Lung (tissue), 11 donors: ENCODE measurements at regions not wholly inside any gene's neighbourhood (a gene's known extent, or its start where the extent isn't known, plus 50 kb on each side); places are given as distances from the start of the nearest gene placed in this dataset.

Experiments used
- ATAC-seq: fragments of 200-7000 bp; cut with Tn5 transposase; one replicate; pipeline ENCODE4 v1.9.1; 2020; ENCODE audit warnings: moderate number of reproducible peaks; ENCODE audit not compliant: insufficient read depth, low FRiP score
- DNase-seq, 3 donors: peaks; one replicate each; pipeline ENCODE4 v3.0.0-alpha.2; 2013 to 2017
- H3K27ac ChIP-seq, 2 donors: one replicate each; pipeline ENCODE4 v1.5.1; 2013; ENCODE audit warnings: mild to moderate bottlenecking in 2 of 2, moderate library complexity in 2 of 2, control low read depth in 1 of 2, inconsistent platforms in 1 of 2, low read depth in 1 of 2, low read length in 1 of 2
- H3K27me3 ChIP-seq, 3 donors: one replicate each; pipeline ENCODE4 v1.5.1; 2013; ENCODE audit warnings: low read length in 2 of 3; ENCODE audit not compliant: control insufficient read depth in 3 of 3, insufficient read depth in 3 of 3
- H3K36me3 ChIP-seq, 4 donors: one replicate each; pipeline ENCODE4 v1.5.1; 2013; ENCODE audit warnings: low read length in 4 of 4, mild to moderate bottlenecking in 1 of 4, moderate library complexity in 1 of 4; ENCODE audit not compliant: control insufficient read depth in 4 of 4, insufficient read depth in 4 of 4
- H3K4me1 ChIP-seq, 5 donors: one replicate each; pipeline ENCODE4 v1.5.1; 2013; ENCODE audit warnings: low read length in 5 of 5, mild to moderate bottlenecking in 2 of 5, moderate library complexity in 1 of 5; ENCODE audit not compliant: control insufficient read depth in 5 of 5, insufficient read depth in 5 of 5
- H3K4me3 ChIP-seq: one replicate; pipeline ENCODE4 v1.5.1; 2013; ENCODE audit warnings: mild to moderate bottlenecking, control low read depth, moderate library complexity
- H3K9ac ChIP-seq, 2 donors: one replicate each; pipeline ENCODE4 v1.5.1; 2013; ENCODE audit warnings: low read length in 2 of 2, control low read depth in 1 of 2; ENCODE audit not compliant: insufficient read depth in 1 of 2
- H3K9me3 ChIP-seq, 4 donors: one replicate each; pipeline ENCODE4 v1.5.1; 2013; ENCODE audit warnings: low read length in 3 of 4, mild to moderate bottlenecking in 1 of 4, moderate library complexity in 1 of 4; ENCODE audit not compliant: control insufficient read depth in 4 of 4, insufficient read depth in 3 of 4
- CTCF ChIP-seq: IDR thresholded peaks from 2 replicates; pipeline ENCODE4 v1.5.1; 2012; ENCODE audit warnings: mild to moderate bottlenecking; ENCODE audit errors: control extremely low read depth, extremely low read depth
- WGBS, 2 donors: extraction: QIAGEN DNeasy Blood & Tissue Kit; methylation state at CpG; one replicate each; pipeline ENCODE4 v1.1.7; 2013; 5-methylcytosine and 5-hydroxymethylcytosine counted together
- donor health status: control.
- donor health status: control.
- donor health status: Bipolar disorder and iron deficiency.
- donor health status: healthy.
- donor health status: DM: yes; HTN: yes; CAD: no.

DNA sequence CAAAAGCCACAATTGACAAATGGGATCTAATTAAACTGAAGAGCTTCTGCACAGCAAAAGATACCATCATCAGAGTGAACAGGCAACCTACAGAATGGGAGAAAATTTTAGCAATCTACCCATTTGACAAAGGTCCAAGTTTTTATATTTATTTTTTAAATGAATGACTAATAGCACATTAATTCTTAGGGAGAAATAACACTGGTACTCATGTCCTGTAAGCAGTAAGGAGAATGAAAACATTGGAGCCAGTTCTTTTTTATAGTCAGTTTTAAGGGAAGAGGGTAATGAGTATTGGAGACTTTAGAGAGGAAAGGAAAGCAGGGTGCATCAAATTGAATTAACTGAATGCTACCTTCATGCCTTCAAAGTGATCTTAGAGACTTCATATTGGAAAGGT is 404.7 kb upstream of the TGFBR2 start:
- ATAC-seq (no peak), DNase-seq (no peak)
- Histone ChIP-seq H3K9me3 (no peaks in the 10 kb centered on the region), H3K9ac (no peak overlapping the region), H3K36me3 (no peaks in the 10 kb centered on the region), H3K4me1 (peaks cover 0 to 4% (median 0%) of the 10 kb centered on the region in 5 donors), H3K27ac (no peak overlapping the region), H3K27me3 (no peaks in the 10 kb centered on the region), H3K4me3 (no peak overlapping the region)
- no peak for TF ChIP-seq CTCF

GRCh38 chr3:30203301-30203700 is 403.1 kb upstream of the TGFBR2 start:
- Histone ChIP-seq H3K36me3 (no peaks in the 10 kb centered on the region), H3K27me3 (no peaks in the 10 kb centered on the region), H3K4me1 (peaks cover 0 to 4% (median 0%) of the 10 kb centered on the region in 5 donors), H3K27ac (no peak overlapping the region), H3K9me3 (no peaks in the 10 kb centered on the region), H3K4me3 (no peak overlapping the region), H3K9ac (no peak overlapping the region)
- no peak for DNase-seq
- no peak for ATAC-seq
- TF ChIP-seq CTCF = no peak
- 95 to 96% methylated on average over 2 of the region's 2 CpGs for WGBS, 2 donors

GRCh38 chr3:30204126-30204525 is 402.3 kb upstream of the TGFBR2 start:
- no peak for TF ChIP-seq CTCF
- Histone ChIP-seq H3K4me3 (no peak overlapping the region), H3K27me3 (no peaks in the 10 kb centered on the region), H3K9ac (no peak overlapping the region), H3K9me3 (no peaks in the 10 kb centered on the region), H3K4me1 (no peaks in the 10 kb centered on the region), H3K27ac (no peak overlapping the region), H3K36me3 (no peaks in the 10 kb centered on the region)
- DNase-seq (no peak), ATAC-seq (no peak)

DNA sequence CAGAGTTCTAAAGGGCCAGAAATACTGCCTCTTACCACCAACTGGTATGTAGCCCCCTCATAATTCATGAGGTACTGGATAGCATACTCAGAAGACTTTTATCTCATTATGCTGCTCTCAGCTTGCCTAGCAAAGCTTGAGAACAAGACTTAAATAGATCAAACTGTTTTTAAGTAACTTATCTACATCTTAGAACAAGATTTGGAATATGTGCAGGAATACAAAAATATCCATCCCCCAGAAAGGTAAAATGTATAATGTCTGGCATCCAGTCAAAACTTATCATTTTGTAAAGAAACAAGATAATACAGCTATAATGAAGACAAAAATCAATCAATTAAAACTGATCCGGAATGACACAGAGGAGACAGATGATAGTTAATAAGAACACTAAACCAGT is 400.4 kb upstream of the TGFBR2 start:
- Histone ChIP-seq H3K27ac (no peak overlapping the region), H3K36me3 (no peaks in the 10 kb centered on the region), H3K27me3 (no peaks in the 10 kb centered on the region), H3K9me3 (no peaks in the 10 kb centered on the region), H3K4me1 (no peaks in the 10 kb centered on the region), H3K9ac (no peak overlapping the region), H3K4me3 (no peak overlapping the region)
- DNase-seq (no peak), ATAC-seq (no peak)
- 97 to 100% methylated on average over 1 of the region's 1 CpG for WGBS, 2 donors
- no peak for TF ChIP-seq CTCF
